BJ (cell line): ENCODE measurements at regions not wholly inside any gene's neighbourhood (a gene's known extent, or its start where the extent isn't known, plus 50 kb on each side); places are given as distances from the start of the nearest gene placed in this dataset.

Experiments
- CTCF ChIA-PET: fragments of 350-600 bp; formaldehyde crosslinking; extraction: SDS; loops from one replicate; lab custom pipeline; 2021; ENCODE audit warnings: antibody characterized with exemption, inconsistent platforms; lab: Yijun Ruan, JAX
- POLR2A ChIA-PET: fragments of 300-600 bp; sonication (Branson Sonifier 250); formaldehyde crosslinking; extraction: SDS; loops from one replicate; lab custom pipeline; 2021; ENCODE audit warnings: antibody characterized with exemption; lab: Charles Lee
- DNase-seq: peaks from one replicate; pipeline ENCODE4 v3.0.0-alpha.2; 2011; ENCODE audit warnings: low read depth
- H3K27me3 ChIP-seq: 2 replicates; pipeline ENCODE4 v1.6.0; 2011; ENCODE audit warnings: low read length; ENCODE audit not compliant: control insufficient read depth, insufficient read depth
- H3K36me3 ChIP-seq: 2 replicates; pipeline ENCODE4 v1.5.1; 2011; ENCODE audit warnings: low read length; ENCODE audit not compliant: control insufficient read depth, insufficient read depth
- H3K4me3 ChIP-seq: 2 replicates; pipeline ENCODE4 v1.5.1; 2011; ENCODE audit warnings: low read depth, mild to moderate bottlenecking, control low read depth, low read length
- TF ChIP-seq, protein P1 (sequence below): IDR thresholded peaks from 2 replicates; pipeline ENCODE4 v1.5.1; 2011; ENCODE audit warnings: low read depth, mild to moderate bottlenecking, control low read depth, inconsistent platforms, low read length, moderate library complexity; ENCODE audit not compliant: insufficient read depth

DNA sequence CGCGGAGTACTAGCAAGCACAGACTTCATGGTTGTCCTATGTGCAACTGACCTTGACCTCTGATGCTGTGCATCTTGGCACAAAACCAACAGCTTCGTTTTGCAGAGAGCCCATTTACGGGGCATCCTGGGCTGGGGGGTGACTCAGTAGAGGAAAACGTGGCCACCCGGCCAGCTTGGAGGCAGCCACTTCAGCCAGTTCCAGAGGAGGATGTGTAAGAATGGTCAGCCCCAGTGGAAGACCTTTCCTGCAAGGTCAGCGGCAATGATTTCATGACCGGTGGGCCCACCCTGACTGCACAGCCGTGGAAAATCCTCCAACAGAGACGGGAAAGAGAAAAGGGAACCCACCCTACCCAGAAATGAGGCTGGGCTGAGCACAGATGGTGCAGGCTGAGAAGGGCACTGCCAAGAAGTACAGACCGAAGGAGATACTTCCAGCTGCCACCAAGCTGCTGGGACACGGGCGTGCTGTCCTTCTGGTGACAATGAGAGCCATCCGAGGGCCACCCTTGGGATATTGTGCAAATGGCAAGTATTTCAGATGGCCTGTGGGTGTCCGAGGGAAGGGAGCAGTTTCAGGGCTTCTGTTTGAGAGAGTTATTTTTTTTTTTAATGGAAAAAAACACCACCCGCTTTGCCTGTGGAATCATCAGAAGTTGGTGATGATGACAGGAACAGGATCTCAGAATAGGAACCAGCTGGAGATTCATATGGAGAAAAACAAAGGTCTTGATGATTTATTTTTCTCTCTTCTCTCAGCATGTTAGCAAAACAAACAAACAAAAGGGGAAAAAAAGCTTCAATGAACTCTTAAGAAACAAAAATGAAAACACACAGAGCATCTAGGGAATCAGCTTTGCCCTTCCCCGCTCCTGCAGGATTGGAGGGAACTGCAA is 120.2 kb upstream of the RFLNA start:
- H3K36me3 ChIP-seq: no peaks in the 10 kb centered on the region
- TF ChIP-seq, protein P1, sequence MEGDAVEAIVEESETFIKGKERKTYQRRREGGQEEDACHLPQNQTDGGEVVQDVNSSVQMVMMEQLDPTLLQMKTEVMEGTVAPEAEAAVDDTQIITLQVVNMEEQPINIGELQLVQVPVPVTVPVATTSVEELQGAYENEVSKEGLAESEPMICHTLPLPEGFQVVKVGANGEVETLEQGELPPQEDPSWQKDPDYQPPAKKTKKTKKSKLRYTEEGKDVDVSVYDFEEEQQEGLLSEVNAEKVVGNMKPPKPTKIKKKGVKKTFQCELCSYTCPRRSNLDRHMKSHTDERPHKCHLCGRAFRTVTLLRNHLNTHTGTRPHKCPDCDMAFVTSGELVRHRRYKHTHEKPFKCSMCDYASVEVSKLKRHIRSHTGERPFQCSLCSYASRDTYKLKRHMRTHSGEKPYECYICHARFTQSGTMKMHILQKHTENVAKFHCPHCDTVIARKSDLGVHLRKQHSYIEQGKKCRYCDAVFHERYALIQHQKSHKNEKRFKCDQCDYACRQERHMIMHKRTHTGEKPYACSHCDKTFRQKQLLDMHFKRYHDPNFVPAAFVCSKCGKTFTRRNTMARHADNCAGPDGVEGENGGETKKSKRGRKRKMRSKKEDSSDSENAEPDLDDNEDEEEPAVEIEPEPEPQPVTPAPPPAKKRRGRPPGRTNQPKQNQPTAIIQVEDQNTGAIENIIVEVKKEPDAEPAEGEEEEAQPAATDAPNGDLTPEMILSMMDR: no peak
- peak; percentile 89 for DNase-seq
- no peak overlapping the region for H3K4me3 ChIP-seq
- no peaks in the 10 kb centered on the region for H3K27me3 ChIP-seq
- CTCF ChIA-PET: interaction anchor here (0.6 to 1.7 kb wide), 7 partner anchors 14 to 589 kb away, joined by 3 to 7 read pairs (median 3); no protein-coding TSS in a partner anchor
- POLR2A ChIA-PET: interaction anchor here (0.7 to 0.8 kb wide), 2 partner anchors 115 to 149 kb away, joined by 3 to 6 read pairs; no protein-coding TSS in a partner anchor

DNA sequence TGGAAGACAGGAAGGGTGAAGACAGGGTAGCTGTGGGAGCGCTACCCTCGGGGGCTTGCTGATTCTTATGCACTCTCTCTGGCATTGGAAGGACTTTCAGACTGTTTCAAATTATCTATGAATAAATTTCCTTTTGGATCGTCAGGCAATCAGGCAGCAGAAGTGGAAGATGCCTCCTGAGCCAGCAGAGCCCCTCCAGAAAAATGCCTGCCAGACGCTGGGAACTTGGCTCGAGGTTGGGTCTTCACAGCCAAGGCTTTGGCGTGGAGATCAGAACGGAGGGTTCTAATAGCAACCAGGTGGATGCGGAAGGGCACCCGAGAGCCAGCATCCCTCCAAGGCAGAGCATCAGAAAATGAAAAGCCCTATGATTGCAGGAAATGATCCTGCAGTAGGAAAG is 119.2 kb upstream of the RFLNA start:
- ChIA-PET POLR2A (interaction anchor here (0.8 kb wide), 1 partner anchor 150 kb away, joined by 6 read pairs; no protein-coding TSS in a partner anchor), CTCF (interaction anchor here (1.3 kb wide), 1 partner anchor 17 kb away, joined by 3 read pairs; no protein-coding TSS in a partner anchor)
- TF ChIP-seq, protein P1: no peak
- Histone ChIP-seq H3K27me3 (no peaks in the 10 kb centered on the region), H3K36me3 (no peaks in the 10 kb centered on the region), H3K4me3 (no peak overlapping the region)
- no peak for DNase-seq

DNA sequence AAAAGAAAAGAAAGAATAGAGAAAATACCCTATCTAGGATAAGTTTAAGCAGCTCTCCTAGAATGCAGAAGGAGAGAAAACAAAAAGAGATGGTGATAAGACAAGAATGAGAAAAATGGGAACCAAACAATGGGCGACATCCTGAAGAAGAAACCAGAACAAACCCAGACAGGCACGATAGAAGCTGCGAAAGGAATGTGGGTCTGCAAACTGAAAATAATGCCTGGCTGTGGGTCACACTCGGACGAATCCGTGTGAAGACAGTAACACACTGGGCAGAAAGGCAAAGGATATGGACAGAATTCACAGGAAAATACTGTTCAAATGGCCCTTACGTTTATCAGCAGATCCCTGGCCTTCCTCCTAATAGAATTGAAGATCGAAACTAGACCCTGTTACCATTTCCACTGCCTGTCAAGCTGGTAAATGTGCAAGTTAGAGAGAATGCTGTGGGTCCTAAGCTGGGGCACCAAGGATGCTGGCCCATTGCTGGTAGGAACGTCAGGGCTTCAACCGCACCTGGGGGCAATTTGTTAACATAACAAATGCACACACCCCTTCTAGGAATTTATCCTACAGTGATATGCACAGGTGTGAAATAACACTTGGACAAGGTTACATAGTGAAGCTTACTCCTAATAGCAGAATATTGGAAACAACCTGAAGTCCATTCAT is 117.5 kb upstream of the RFLNA start:
- POLR2A ChIA-PET: no interaction called here
- Histone ChIP-seq H3K4me3 (no peak overlapping the region), H3K27me3 (no peaks in the 10 kb centered on the region), H3K36me3 (no peaks in the 10 kb centered on the region)
- DNase-seq: no peak
- CTCF ChIA-PET: no interaction called here
- TF ChIP-seq, protein P1: no peak

DNA sequence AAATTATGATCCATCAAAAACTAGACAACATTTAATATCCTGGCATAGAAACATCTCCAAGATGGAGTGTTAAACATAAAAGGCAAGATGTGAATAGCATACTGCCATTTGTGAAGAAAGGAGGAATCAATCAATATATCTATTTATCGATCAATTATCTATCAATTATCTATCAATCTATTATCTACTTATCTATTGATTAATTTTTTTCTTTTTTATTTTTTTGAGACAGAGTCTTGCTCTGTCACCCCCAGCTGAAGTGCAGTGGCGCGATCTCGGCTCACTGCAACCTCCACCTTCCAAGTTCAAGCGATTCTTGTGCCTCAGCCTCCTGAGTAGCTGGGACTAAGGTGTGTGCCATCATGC is 117.0 kb upstream of the RFLNA start:
- TF ChIP-seq, protein P1: no peak

More for the DNA sequence above, 117.0 kb upstream of the RFLNA start:
- DNase-seq: no peak
- Histone ChIP-seq H3K36me3 (no peaks in the 10 kb centered on the region), H3K4me3 (no peak overlapping the region), H3K27me3 (no peaks in the 10 kb centered on the region)
- POLR2A ChIA-PET: no interaction called here
- CTCF ChIA-PET: no interaction called here
